H9 (cell line): ENCODE measurements at regions not wholly inside any gene's neighbourhood (a gene's known extent, or its start where the extent isn't known, plus 50 kb on each side); places are given as distances from the start of the nearest gene placed in this dataset.

ENCODE experiments used
- DNase-seq: peaks from one replicate; pipeline ENCODE4 v3.0.0-alpha.2; 2017
- H2AFZ ChIP-seq: one replicate; pipeline ENCODE4 v1.6.1; 2013; ENCODE audit warnings: mild to moderate bottlenecking, low read length, control low read depth, moderate library complexity
- H2AK5ac ChIP-seq: 2 replicates; pipeline ENCODE4 v1.6.1; 2013; ENCODE audit warnings: low read length, control low read depth, mixed read lengths; ENCODE audit not compliant: insufficient read length
- H2BK120ac ChIP-seq: one replicate; pipeline ENCODE4 v1.6.1; 2013; ENCODE audit warnings: low read depth, mild to moderate bottlenecking, low read length, control low read depth, inconsistent platforms; ENCODE audit not compliant: poor library complexity, severe bottlenecking
- H2BK12ac ChIP-seq: 2 replicates; pipeline ENCODE4 v1.6.1; 2013; ENCODE audit warnings: low read length, control low read depth, mixed read lengths, low read depth; ENCODE audit not compliant: insufficient read length
- H2BK15ac ChIP-seq: 2 replicates; pipeline ENCODE4 v1.6.1; 2013; ENCODE audit warnings: low read depth, low read length, control low read depth
- H2BK20ac ChIP-seq: one replicate; pipeline ENCODE4 v1.6.1; 2013; ENCODE audit warnings: low read depth, mild to moderate bottlenecking, low read length, control low read depth, inconsistent platforms; ENCODE audit not compliant: poor library complexity, severe bottlenecking
- H2BK5ac ChIP-seq: 2 replicates; pipeline ENCODE4 v1.6.1; 2013; ENCODE audit warnings: low read length, control low read depth, mixed read lengths; ENCODE audit not compliant: insufficient read length
- H3K14ac ChIP-seq: 2 replicates; pipeline ENCODE4 v1.6.1; 2013; ENCODE audit warnings: low read length, control low read depth; ENCODE audit not compliant: insufficient read depth
- H3K18ac ChIP-seq: 2 replicates; pipeline ENCODE4 v1.6.1; 2013; ENCODE audit warnings: low read depth, mild to moderate bottlenecking, mixed read lengths, low read length, control low read depth; ENCODE audit not compliant: insufficient read length
- H3K23ac ChIP-seq: 2 replicates; pipeline ENCODE4 v1.6.1; 2013; ENCODE audit warnings: low read length, control low read depth, mixed read lengths, low read depth; ENCODE audit not compliant: insufficient read length
- H3K23me2 ChIP-seq: 2 replicates; pipeline ENCODE4 v1.6.1; 2013; ENCODE audit warnings: low read depth, mild to moderate bottlenecking, mixed read lengths, low read length, control low read depth; ENCODE audit not compliant: insufficient read length, poor library complexity, severe bottlenecking
- H3K27ac ChIP-seq: 2 replicates; pipeline ENCODE4 v1.5.1; 2013; ENCODE audit warnings: low read length, control low read depth, mixed read lengths, low read depth; ENCODE audit not compliant: insufficient read length
- H3K27me3 ChIP-seq: 2 replicates; pipeline ENCODE4 v1.6.1; 2013; ENCODE audit warnings: low read length, control low read depth, inconsistent platforms; ENCODE audit not compliant: insufficient read depth
- H3K4ac ChIP-seq: 2 replicates; pipeline ENCODE4 v1.6.1; 2013; ENCODE audit warnings: low read depth, mild to moderate bottlenecking, control low read depth, inconsistent platforms, low read length, moderate library complexity
- H3K4me1 ChIP-seq: 2 replicates; pipeline ENCODE4 v1.6.1; 2013; ENCODE audit warnings: low read length, control low read depth, inconsistent platforms; ENCODE audit not compliant: insufficient read depth
- H3K4me2 ChIP-seq: 2 replicates; pipeline ENCODE4 v1.6.1; 2013; ENCODE audit warnings: low read length, control low read depth, mixed read lengths; ENCODE audit not compliant: insufficient read length, insufficient read depth
- H3K56ac ChIP-seq: 2 replicates; pipeline ENCODE4 v1.6.1; 2013; ENCODE audit warnings: low read depth, mild to moderate bottlenecking, mixed read lengths, low read length, control low read depth; ENCODE audit not compliant: insufficient read length
- H3K79me1 ChIP-seq: 2 replicates; pipeline ENCODE4 v1.6.1; 2013; ENCODE audit warnings: low read depth, mild to moderate bottlenecking, moderate library complexity, low read length, control low read depth, inconsistent platforms; ENCODE audit not compliant: insufficient read depth, poor library complexity, severe bottlenecking
- H3K79me2 ChIP-seq: 2 replicates; pipeline ENCODE4 v1.6.1; 2013; ENCODE audit warnings: low read length, control low read depth, inconsistent platforms; ENCODE audit not compliant: insufficient read depth
- H3K9ac ChIP-seq: 2 replicates; pipeline ENCODE4 v1.6.1; 2013; ENCODE audit warnings: low read length, control low read depth, mixed read lengths; ENCODE audit not compliant: insufficient read length; ENCODE audit errors: extremely low read depth
- H3K9me3 ChIP-seq: one replicate; pipeline ENCODE4 v1.6.1; 2013; ENCODE audit warnings: low read depth, low read length, inconsistent platforms; ENCODE audit not compliant: control insufficient read depth
- H3T11ph ChIP-seq: one replicate; pipeline ENCODE4 v1.6.1; 2013; ENCODE audit warnings: mild to moderate bottlenecking, low read length, control low read depth, inconsistent platforms
- H4K20me1 ChIP-seq: one replicate; pipeline ENCODE4 v1.6.1; 2013; ENCODE audit not compliant: control insufficient read depth, insufficient read length, insufficient read depth
- H4K5ac ChIP-seq: 2 replicates; pipeline ENCODE4 v1.6.1; 2013; ENCODE audit warnings: low read depth, mild to moderate bottlenecking, mixed read lengths, low read length, control low read depth; ENCODE audit not compliant: insufficient read length
- H4K8ac ChIP-seq: replicated peaks from 2 replicates; pipeline ENCODE4 v1.6.1; 2013; ENCODE audit warnings: low read length, control low read depth, mixed read lengths, low read depth; ENCODE audit not compliant: insufficient read length
- H4K91ac ChIP-seq: 2 replicates; pipeline ENCODE4 v1.6.1; 2013; ENCODE audit warnings: low read depth, mild to moderate bottlenecking, moderate library complexity, mixed read lengths, low read length, control low read depth; ENCODE audit not compliant: insufficient read length
- H3K27ac Mint-ChIP-seq, 3 experiments: 2 replicates in 2 of 3; 3 replicates in 1 of 3; pipeline ENCODE4 v1.8.0; 2020 to 2021; ENCODE audit warnings: mixed read lengths in 3 of 3, mild to moderate bottlenecking in 1 of 3, moderate library complexity in 1 of 3
- H3K27me3 Mint-ChIP-seq: 2 replicates; pipeline ENCODE4 v1.8.0; 2021; ENCODE audit warnings: low read depth, mild to moderate bottlenecking, moderate library complexity, mixed read lengths
- H3K36me3 Mint-ChIP-seq, 3 experiments: 2 replicates in 2 of 3; 3 replicates in 1 of 3; pipeline ENCODE4 v1.8.0; 2020 to 2021; ENCODE audit warnings: low read depth in 3 of 3, mixed read lengths in 3 of 3; ENCODE audit not compliant: insufficient read depth in 1 of 3
- H3K4me1 Mint-ChIP-seq, 2 experiments: 2 replicates each; pipeline ENCODE4 v1.8.0; 2020; ENCODE audit warnings: mixed read lengths in 2 of 2
- H3K4me3 Mint-ChIP-seq, 2 experiments: 2 replicates in 1 of 2; 3 replicates in 1 of 2; pipeline ENCODE4 v1.8.0; 2020 to 2021; ENCODE audit warnings: mild to moderate bottlenecking in 2 of 2, mixed read lengths in 2 of 2, moderate library complexity in 1 of 2
- H3K9me3 Mint-ChIP-seq, 2 experiments: 2 replicates in 1 of 2; 3 replicates in 1 of 2; pipeline ENCODE4 v1.8.0; 2020; ENCODE audit warnings: mild to moderate bottlenecking in 2 of 2, mixed read lengths in 2 of 2, moderate library complexity in 1 of 2
- CTCF ChIP-seq: fragments of 200-600 bp; sonication (generic); conservative IDR thresholded peaks from 3 replicates; pipeline ENCODE4 v1.8.0; 2021; ENCODE audit warnings: antibody characterized with exemption, mild to moderate bottlenecking
- WGBS: extraction: QIAGEN DNeasy Blood & Tissue Kit; methylation state at CpG from one replicate; pipeline ENCODE4 v1.1.7; 2013; ENCODE audit warnings: missing lambda C conversion rate, low lambda C conversion rate, mixed read lengths; ENCODE audit not compliant: insufficient read length; ENCODE audit errors: extremely low coverage; 5-methylcytosine and 5-hydroxymethylcytosine counted together

GRCh38 chr17:73840829-73841228, 196.6 kb upstream of the SDK2 start:
- H3K4me1 Mint-ChIP-seq, result peaks cover 0 to 4% of the 10 kb centered on the region in 2 experiments; a peak in 1 of 4 replicates
- H3K4me3 Mint-ChIP-seq, result no peak overlapping the region
- Histone ChIP-seq H3T11ph (no peak overlapping the region), H3K23me2 (no peaks in the 10 kb centered on the region), H2BK12ac (no peak overlapping the region), H3K27me3 (no peaks in the 10 kb centered on the region), H3K79me2 (no peaks in the 10 kb centered on the region), H3K79me1 (no peaks in the 10 kb centered on the region), H3K4me2 (no peak overlapping the region), H4K91ac (no peak overlapping the region), H3K4me1 (no peaks in the 10 kb centered on the region), H3K18ac (no peak overlapping the region), H4K8ac (no peak overlapping the region), H3K9ac (no peak overlapping the region), H3K23ac (no peak overlapping the region), H2BK15ac (no peak overlapping the region), H3K14ac (no peak overlapping the region), H3K56ac (no peak overlapping the region), H3K27ac (no peak overlapping the region), H2BK5ac (no peak overlapping the region), H4K5ac (no peak overlapping the region), H2BK20ac (no peak overlapping the region), H4K20me1 (no peaks in the 10 kb centered on the region), H3K4ac (no peak overlapping the region), H2AK5ac (no peak overlapping the region), H2BK120ac (no peak overlapping the region), H3K9me3 (no peaks in the 10 kb centered on the region), H2AFZ (no peak overlapping the region)
- peaks cover 0 to 8% (median 3%) of the 10 kb centered on the region in 3 experiments; a peak in 4 of 7 replicates for H3K36me3 Mint-ChIP-seq
- WGBS, result no CpG with 5 or more reads among the region's 1 CpG
- H3K27ac Mint-ChIP-seq, result no peak overlapping the region
- peaks cover 4 to 8% of the 10 kb centered on the region in 2 experiments; a peak in 3 of 5 replicates for H3K9me3 Mint-ChIP-seq
- peaks cover 49% of the 10 kb centered on the region for H3K27me3 Mint-ChIP-seq
- no peak for TF ChIP-seq CTCF
- DNase-seq, result no peak
